ENCODE measurements at regions not wholly inside any gene's neighbourhood (a gene's known extent, or its start where the extent isn't known, plus 50 kb on each side); places are given as distances from the start of the nearest gene placed in this dataset.

DNA sequence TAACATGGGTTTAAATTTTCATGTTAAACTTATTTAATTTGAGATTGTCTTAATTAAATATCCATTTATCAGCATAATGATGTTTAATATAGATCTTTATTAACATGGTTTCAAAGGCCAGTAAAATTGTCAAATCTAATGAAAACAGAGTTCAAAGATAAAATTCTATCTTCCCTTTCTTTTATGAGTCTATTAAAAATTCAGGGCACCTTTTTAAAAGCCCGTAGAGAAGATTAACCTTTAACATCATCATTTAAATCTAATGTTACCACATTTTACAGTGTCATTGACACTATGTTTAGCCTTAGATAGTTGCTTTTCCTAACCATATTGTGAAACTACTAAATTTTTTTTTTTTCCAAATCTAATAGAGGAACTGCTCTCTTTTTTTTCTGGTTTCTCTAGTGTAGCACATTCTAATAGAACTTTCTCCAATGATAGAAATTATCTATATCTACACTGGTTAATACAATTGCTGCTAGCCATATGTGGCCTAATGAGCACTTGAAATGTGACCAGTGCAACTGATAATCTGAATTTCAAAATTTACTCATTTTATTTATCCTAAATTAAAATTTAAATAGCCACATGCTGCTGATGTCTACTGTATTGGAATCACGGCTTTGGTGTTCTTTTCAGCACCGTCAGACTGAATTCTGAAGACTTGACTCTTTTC, 410.9 kb downstream of the UTRN start:
- in situ Hi-C loops (cut with HindIII; ENCODE audit: extremely low pct_ligation_motif_present, low pct_unique_long_range_greater_than_20kb), result no loop called here
- H3K27me3 ChIP-seq (ENCODE audit: control insufficient read depth in 1 of 2, insufficient read depth in 2 of 2, low read length in 2 of 2), result no peaks in the 10 kb centered on the region
- ChIA-PET POLR2A (no interaction called here), CTCF (ENCODE audit: low intra/inter-chr PET ratio, low total read pairs) (no interaction called here)
- BruUV-seq (replicated peaks), result no TSS peak
- H3K36me3 ChIP-seq (replicated peaks in 1 of 2; ENCODE audit: control insufficient read depth in 1 of 2, insufficient read depth in 2 of 2, low read length in 2 of 2), result peaks cover 7 to 8% of the 10 kb centered on the region in 2 experiments; a peak in 4 of 5 replicates
- no peak for FAIRE-seq
- H3K4me1 ChIP-seq (ENCODE audit: insufficient read depth, low read length), result peaks cover 29% of the 10 kb centered on the region
- TF ChIP-seq, protein P1, sequence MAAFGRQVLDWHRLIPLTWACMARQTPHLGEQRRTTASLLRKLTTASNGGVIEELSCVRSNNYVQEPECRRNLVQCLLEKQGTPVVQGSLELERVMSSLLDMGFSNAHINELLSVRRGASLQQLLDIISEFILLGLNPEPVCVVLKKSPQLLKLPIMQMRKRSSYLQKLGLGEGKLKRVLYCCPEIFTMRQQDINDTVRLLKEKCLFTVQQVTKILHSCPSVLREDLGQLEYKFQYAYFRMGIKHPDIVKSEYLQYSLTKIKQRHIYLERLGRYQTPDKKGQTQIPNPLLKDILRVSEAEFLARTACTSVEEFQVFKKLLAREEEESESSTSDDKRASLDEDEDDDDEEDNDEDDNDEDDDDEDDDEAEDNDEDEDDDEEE (CRISPR knock-in tag; IDR thresholded peaks at IDR 0.05), result no peak
- TF ChIP-seq ZNF484 (CRISPR knock-in tag; IDR thresholded peaks at IDR 0.05; ENCODE audit: borderline replicate concordance, low read depth) (no peak), ZKSCAN5 (CRISPR knock-in tag; IDR thresholded peaks at IDR 0.05) (no peak), MLLT10 (CRISPR knock-in tag; IDR thresholded peaks at IDR 0.05) (no peak), ZFP36L2 (CRISPR knock-in tag; IDR thresholded peaks at IDR 0.05) (no peak), CBX2 (IDR thresholded peaks at IDR 0.05; ENCODE audit: low read depth, low read length) (no peak), CBX2 (CRISPR knock-in tag; IDR thresholded peaks at IDR 0.05; ENCODE audit: low read depth) (no peak), ZNF235 (CRISPR knock-in tag; IDR thresholded peaks at IDR 0.05; ENCODE audit: borderline replicate concordance) (no peak), ZSCAN22 (CRISPR knock-in tag; IDR thresholded peaks at IDR 0.05) (no peak), GFI1 (CRISPR knock-in tag; IDR thresholded peaks at IDR 0.05; ENCODE audit: borderline replicate concordance) (no peak), RFX1 (IDR thresholded peaks at IDR 0.05) (no peak)
- TF ChIP-seq, protein P2, sequence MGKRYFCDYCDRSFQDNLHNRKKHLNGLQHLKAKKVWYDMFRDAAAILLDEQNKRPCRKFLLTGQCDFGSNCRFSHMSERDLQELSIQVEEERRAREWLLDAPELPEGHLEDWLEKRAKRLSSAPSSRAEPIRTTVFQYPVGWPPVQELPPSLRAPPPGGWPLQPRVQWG (CRISPR knock-in tag; IDR thresholded peaks at IDR 0.05; ENCODE audit: borderline replicate concordance, low read depth), result no peak
- TF ChIP-seq, protein P3, sequence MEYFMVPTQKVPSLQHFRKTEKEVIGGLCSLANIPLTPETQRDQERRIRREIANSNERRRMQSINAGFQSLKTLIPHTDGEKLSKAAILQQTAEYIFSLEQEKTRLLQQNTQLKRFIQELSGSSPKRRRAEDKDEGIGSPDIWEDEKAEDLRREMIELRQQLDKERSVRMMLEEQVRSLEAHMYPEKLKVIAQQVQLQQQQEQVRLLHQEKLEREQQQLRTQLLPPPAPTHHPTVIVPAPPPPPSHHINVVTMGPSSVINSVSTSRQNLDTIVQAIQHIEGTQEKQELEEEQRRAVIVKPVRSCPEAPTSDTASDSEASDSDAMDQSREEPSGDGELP (IDR thresholded peaks at IDR 0.05; ENCODE audit: borderline replicate concordance, low read depth), result no peak
- TF ChIP-seq, protein P4, sequence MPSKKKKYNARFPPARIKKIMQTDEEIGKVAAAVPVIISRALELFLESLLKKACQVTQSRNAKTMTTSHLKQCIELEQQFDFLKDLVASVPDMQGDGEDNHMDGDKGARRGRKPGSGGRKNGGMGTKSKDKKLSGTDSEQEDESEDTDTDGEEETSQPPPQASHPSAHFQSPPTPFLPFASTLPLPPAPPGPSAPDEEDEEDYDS (CRISPR knock-in tag; IDR thresholded peaks at IDR 0.05), result no peak
- TF ChIP-seq, protein P5, sequence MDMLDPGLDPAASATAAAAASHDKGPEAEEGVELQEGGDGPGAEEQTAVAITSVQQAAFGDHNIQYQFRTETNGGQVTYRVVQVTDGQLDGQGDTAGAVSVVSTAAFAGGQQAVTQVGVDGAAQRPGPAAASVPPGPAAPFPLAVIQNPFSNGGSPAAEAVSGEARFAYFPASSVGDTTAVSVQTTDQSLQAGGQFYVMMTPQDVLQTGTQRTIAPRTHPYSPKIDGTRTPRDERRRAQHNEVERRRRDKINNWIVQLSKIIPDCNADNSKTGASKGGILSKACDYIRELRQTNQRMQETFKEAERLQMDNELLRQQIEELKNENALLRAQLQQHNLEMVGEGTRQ (IDR thresholded peaks at IDR 0.05; ENCODE audit: low read depth, low read length), result no peak
- TF ChIP-seq, protein P5 (CRISPR knock-in tag; IDR thresholded peaks at IDR 0.05; ENCODE audit: borderline replicate concordance), result no peak
- TF ChIP-seq, protein P6, sequence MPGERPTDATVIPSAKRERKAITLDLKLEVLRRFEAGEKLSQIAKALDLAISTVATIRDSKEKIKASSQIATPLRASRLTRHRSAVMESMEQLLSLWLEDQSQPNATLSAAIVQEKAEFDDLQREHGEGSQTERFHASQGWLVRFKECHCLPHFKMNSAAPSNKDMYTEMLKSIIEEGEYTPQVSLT (CRISPR knock-in tag; IDR thresholded peaks at IDR 0.05; ENCODE audit: borderline replicate concordance, low read depth), result no peak
- DNase-seq (ENCODE audit: low spot score), result no peak
- WGBS (ENCODE audit: low lambda C conversion rate), result 94% methylated on average over 3 of the region's 3 CpGs
- ATAC-seq, result no peak
- no peak overlapping the region for H2AFZ ChIP-seq (ENCODE audit: low read length)
- no peak overlapping the region for H3K27ac ChIP-seq (ENCODE audit: extremely low read length, insufficient read depth, low read length)
- H4K20me1 ChIP-seq (ENCODE audit: insufficient read depth, low read length), result peaks cover 7% of the 10 kb centered on the region; the same call in 1 of the 2 replicates
- H3K9me3 ChIP-seq (ENCODE audit: low read length), result no peaks in the 10 kb centered on the region
- H3K9ac ChIP-seq (ENCODE audit: insufficient read depth, low read depth, low read length), result no peak overlapping the region
- H3K4me2 ChIP-seq (ENCODE audit: low read depth, low read length), result no peak overlapping the region
- intact Hi-C loops (cut with micrococcal nuclease; ENCODE audit: unreplicated experiment), result no loop called here
- H3K79me2 ChIP-seq (ENCODE audit: insufficient read depth, low read length), result no peaks in the 10 kb centered on the region
- H3K4me3 ChIP-seq (replicated peaks in 1 of 3; ENCODE audit: insufficient read depth in 1 of 3, low read depth in 2 of 3, low read length in 3 of 3), result no peak overlapping the region

Measured in HepG2 (cell line).